ENCODE measurements at regions not wholly inside any gene's neighbourhood (a gene's known extent, or its start where the extent isn't known, plus 50 kb on each side); places are given as distances from the start of the nearest gene placed in this dataset.
"Not testable (repeated sequence)": the region's sequence is repeated elsewhere in the genome, so short reads cannot be mapped to it uniquely, and the experiment has no call there.

- no peaks in the 10 kb centered on the region for H3K9me3 ChIP-seq
- no peak for ATAC-seq
- H3K4me3 ChIP-seq, result no peak overlapping the region
- H3K27ac ChIP-seq, result no peak overlapping the region
- peak in 1 of 6 donors; percentile 52 for DNase-seq
- intact Hi-C loops (cut with DNase I), result no loop called here
- H3K36me3 ChIP-seq, result no peaks in the 10 kb centered on the region
- TF ChIP-seq, protein P1, sequence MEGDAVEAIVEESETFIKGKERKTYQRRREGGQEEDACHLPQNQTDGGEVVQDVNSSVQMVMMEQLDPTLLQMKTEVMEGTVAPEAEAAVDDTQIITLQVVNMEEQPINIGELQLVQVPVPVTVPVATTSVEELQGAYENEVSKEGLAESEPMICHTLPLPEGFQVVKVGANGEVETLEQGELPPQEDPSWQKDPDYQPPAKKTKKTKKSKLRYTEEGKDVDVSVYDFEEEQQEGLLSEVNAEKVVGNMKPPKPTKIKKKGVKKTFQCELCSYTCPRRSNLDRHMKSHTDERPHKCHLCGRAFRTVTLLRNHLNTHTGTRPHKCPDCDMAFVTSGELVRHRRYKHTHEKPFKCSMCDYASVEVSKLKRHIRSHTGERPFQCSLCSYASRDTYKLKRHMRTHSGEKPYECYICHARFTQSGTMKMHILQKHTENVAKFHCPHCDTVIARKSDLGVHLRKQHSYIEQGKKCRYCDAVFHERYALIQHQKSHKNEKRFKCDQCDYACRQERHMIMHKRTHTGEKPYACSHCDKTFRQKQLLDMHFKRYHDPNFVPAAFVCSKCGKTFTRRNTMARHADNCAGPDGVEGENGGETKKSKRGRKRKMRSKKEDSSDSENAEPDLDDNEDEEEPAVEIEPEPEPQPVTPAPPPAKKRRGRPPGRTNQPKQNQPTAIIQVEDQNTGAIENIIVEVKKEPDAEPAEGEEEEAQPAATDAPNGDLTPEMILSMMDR (IDR thresholded peaks at IDR 0.05), result no peak
- no peaks in the 10 kb centered on the region for H3K4me1 ChIP-seq
- no peak for FAIRE-seq
- 81 to 84% methylated on average over 24 to 26 of the region's 26 CpGs for WGBS, 2 donors
- H3K27me3 ChIP-seq, result no peaks in the 10 kb centered on the region
Observed at GRCh38 chr9:38488156-38488698, 64.0 kb upstream of the IGFBPL1 start.

GRCh38 chr9:38487418-38488155, 63.3 kb upstream of the IGFBPL1 start:
- H3K27ac ChIP-seq; H3K4me1 ChIP-seq; intact Hi-C loops (cut with DNase I); H3K36me3 ChIP-seq; H3K9me3 ChIP-seq; H3K4me3 ChIP-seq; H3K27me3 ChIP-seq; FAIRE-seq; ATAC-seq: not testable (repeated sequence)
- WGBS, 2 donors, result 54 to 55% methylated on average over 48 to 55 of the region's 55 CpGs
- peak in 2 of 6 donors; percentile 52 to 61 for DNase-seq

GRCh38 chr9:38486837-38487236, 62.6 kb upstream of the IGFBPL1 start:
- TF ChIP-seq, protein P1 (IDR thresholded peaks at IDR 0.05), result no peak
- Histone ChIP-seq H3K27me3 (no peaks in the 10 kb centered on the region), H3K36me3 (no peaks in the 10 kb centered on the region), H3K27ac (no peak overlapping the region), H3K9me3 (no peaks in the 10 kb centered on the region), H3K4me1 (no peaks in the 10 kb centered on the region), H3K4me3 (no peak overlapping the region)
- ATAC-seq, result no peak
- no peak for DNase-seq
- 67 to 76% methylated on average over 8 of the region's 8 CpGs for WGBS, 2 donors
- intact Hi-C loops (cut with DNase I), result no loop called here
- no peak for FAIRE-seq

GRCh38 chr9:38486056-38486615, 61.9 kb upstream of the IGFBPL1 start:
- no peaks in the 10 kb centered on the region for H3K4me1 ChIP-seq
- H3K27me3 ChIP-seq, result no peaks in the 10 kb centered on the region
- no peaks in the 10 kb centered on the region for H3K36me3 ChIP-seq
- TF ChIP-seq, protein P1 (IDR thresholded peaks at IDR 0.05), result no peak
- no peak overlapping the region for H3K27ac ChIP-seq
- no peaks in the 10 kb centered on the region for H3K9me3 ChIP-seq
- FAIRE-seq, result no peak
- ATAC-seq, result no peak
- no peak overlapping the region for H3K4me3 ChIP-seq
- DNase-seq, result no peak
- intact Hi-C loops (cut with DNase I), result no loop called here
- WGBS, 2 donors, result 48 to 68% methylated on average over 6 of the region's 6 CpGs

GRCh38 chr9:38484076-38484665, 59.9 kb upstream of the IGFBPL1 start:
- FAIRE-seq; intact Hi-C loops (cut with DNase I); H3K36me3 ChIP-seq; ATAC-seq; DNase-seq; H3K4me3 ChIP-seq; H3K27me3 ChIP-seq; H3K4me1 ChIP-seq; H3K9me3 ChIP-seq; H3K27ac ChIP-seq: not testable (repeated sequence)
- 68 to 75% methylated on average over 2 of the region's 2 CpGs for WGBS, 2 donors
